NCI-H748 (cell line): ENCODE measurements at regions not wholly inside any gene's neighbourhood (a gene's known extent, or its start where the extent isn't known, plus 50 kb on each side); places are given as distances from the start of the nearest gene placed in this dataset.

ENCODE experiments used
- DNase-seq: peaks from one replicate; lab custom pipeline; 2025; ENCODE audit not compliant: unreplicated experiment; lab: John Stamatoyannopoulos, UW

DNA sequence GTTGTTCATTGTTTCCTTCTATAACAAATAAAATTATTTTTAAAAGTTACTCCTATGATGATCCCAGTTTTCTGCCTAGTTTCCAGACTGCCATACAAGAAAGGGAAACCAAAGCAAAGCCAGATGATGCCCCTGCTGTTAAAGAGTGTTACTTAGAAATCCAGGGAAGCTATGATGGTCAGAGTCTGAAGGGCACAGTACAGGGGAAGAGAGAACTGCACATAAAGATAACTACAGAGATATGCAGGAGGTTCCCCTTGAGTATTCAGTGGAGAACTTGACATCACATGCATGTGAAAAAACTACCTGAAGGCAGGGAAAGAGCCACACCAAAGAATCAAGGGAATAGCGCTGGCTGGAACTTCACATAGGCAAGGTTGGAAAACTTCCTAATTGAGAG lies 494.2 kb upstream of the FSTL5 start:
- no peak for DNase-seq

DNA sequence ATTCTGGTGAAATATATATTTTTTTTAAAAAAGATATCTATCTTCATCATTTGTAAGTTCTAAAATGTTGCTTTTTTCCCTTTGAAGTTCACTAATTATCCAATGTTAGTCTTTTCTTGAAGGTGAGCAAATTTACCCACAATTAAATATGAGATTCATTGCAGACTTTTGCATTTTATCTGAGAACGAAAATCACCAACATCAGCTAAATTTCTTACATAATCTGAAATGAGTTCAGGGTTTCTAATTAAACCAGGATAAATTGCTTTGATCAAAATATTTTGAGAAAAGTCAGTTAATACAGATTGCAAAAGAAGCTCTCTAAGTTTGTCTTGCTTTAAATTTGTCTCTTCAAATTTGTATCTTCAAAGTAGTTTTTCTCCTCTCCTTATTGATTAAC lies 486.4 kb upstream of the FSTL5 start:
- no peak for DNase-seq

DNA sequence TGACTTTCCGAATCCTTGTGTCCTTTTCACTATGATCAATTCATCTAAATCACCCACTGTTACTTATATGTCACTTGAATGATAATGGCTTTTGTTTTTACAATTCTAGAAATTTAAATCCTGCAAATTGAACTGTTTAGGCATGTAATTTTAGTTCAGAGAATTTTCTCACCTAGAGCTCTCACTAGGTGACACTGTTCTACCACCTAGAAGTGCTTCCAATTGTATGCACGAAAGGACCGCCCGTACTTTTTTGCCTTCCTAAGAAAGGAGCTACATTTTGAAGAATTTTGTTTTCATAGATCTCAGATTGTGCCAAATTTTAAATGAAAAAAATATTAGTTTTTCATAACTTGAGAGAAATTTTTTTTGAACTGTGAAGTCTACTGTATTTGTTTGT lies 481.6 kb upstream of the FSTL5 start:
- DNase-seq = peak; percentile 0

DNA sequence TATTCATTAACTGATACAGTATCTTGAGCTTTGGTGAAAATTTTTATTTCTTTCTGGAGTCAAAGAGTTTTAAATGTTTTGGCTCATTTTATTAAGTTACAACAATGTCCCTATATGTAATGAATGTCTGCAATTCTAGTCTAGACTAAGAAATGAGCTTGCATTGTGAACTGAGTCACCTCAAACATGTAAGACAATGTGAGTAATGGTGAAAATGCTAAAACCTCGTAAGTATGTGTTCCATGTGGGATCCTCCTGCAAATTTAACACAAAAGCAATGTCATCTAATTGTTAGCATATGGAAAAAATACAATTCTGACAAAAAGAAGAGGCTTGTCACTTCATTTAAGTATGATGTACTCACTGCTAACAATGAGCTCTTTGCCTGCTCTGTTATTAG lies 480.5 kb upstream of the FSTL5 start:
- DNase-seq = no peak

DNA sequence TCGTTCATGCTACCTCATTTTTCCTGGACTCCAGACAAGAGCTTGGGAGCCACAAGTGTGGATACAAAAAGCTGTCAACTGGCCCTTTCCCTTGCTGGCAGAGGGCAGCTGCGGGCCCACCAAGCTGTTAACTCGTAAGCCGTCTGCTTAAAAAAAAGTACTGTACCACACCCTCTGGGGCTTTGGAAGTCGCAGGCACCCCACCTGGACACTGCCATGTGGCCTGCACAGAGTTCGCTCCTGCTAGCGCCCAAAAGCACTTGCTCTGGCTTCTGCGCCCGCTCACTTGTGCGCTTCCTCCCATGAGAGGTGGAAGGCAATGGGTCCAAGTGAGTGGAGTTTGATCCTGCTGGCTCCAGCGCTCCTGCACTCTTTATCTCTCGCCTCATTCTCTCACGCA lies 476.4 kb upstream of the FSTL5 start:
- no peak for DNase-seq

DNA sequence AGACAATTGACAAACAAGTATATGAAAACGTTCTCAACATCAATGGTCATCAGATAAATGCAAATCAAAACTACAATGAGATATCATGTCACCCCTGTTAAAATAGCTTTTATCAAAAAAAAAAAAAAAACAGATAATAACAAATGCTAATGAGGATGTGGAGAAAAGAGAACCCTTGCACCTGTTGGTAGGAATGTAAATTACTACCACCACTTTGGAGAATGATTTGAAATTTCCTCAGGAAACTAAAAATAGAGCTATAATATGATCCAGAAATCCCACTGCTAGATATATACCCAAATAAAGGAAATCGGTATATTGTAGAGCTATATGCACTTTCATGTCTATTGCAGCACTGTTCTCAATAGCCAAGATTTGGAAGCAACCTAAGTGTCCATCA lies 470.6 kb upstream of the FSTL5 start:
- DNase-seq = no peak

DNA sequence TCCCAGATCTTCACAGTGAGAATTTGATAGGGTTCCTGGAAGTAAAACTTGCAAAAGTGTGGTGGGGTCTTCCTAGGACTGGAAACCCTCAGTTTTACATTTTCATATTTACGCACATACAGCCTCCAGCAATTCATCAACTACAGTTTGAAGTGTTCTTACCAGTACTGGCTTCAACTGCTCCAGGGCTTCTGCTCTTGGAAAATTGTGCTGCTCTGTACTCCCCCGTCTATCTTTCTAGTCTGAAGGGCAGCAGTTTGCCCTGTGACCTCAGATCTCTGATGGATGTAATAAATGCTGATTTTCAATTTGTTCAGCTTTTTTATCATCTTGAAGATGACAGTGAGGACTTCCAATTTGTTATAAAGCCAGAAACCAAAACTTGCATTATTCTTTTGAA lies 458.9 kb upstream of the FSTL5 start:
- DNase-seq = no peak

DNA sequence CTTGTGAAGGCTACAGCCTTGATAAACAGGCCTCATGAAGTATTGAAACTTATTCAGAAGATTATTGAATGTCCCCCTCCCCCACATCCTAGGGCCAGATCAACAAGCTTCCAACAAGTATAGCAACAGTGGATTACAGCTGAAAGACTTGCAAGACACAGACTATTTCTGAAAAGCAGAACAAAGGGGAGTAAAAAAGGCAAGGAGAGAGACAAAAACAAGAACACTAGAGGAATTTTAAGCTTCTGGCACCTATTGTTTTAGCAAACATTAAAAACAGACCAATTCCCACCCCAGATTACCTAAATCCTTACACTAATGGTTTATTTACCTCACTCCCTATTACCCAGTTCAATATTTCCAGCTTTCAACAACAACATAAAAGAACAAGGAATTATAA lies 446.3 kb upstream of the FSTL5 start:
- no peak for DNase-seq

DNA sequence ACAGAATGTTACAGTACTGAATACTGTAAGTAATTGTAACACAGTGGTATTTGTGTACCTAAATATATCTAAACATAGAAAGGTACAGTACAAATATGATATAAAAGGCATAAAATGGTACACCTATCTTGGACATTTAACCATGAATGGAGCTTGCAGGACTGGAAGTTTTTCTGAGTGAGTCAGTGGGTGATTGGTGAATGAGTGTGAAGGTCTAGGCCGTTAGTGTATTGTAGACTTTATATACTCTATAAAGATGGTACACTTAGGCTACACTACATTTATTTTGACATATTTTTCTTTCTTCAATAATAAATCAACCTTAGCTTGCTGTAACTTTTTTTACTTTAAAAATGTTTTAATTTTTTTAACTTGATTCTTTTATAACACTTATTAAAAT lies 422.5 kb upstream of the FSTL5 start:
- no peak for DNase-seq

DNA sequence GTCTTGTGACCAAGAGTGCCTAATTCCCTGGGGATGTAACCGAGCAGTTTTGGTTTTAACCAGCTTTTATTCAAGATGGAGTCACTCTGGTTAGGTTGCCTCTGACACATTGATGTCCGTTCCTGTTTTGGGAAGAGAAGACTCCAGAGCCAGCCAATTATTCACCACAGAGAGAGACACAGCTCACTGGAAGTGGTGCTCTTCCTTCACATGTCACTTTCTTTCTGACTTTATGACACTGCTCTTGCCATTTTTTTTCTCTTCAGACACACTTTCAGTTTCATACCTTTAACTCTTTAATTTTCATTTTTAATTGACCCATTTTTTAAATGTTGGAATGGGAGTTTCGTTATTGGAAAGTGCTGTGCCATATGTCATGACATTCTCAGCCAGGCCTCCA lies 418.4 kb upstream of the FSTL5 start:
- DNase-seq = no peak

DNA sequence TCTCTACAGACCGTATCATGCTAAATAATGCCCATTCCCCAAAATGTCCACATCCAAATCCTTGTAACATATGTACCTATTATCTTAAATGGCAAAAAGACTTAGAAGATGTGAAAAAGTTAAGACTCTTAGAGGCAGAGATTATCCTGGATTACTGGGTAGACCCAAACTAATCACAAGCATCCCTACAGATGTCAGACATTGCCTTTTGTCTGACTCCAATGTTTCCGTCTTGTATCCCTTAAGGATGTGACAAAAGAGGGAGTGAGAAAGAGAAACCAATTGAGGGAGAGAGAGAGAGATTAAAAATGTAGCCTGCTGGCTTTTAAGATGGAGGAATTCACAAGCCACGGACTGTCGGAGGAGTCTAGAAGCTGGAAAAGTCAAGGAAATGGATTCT lies 401.9 kb upstream of the FSTL5 start:
- DNase-seq = no peak

DNA sequence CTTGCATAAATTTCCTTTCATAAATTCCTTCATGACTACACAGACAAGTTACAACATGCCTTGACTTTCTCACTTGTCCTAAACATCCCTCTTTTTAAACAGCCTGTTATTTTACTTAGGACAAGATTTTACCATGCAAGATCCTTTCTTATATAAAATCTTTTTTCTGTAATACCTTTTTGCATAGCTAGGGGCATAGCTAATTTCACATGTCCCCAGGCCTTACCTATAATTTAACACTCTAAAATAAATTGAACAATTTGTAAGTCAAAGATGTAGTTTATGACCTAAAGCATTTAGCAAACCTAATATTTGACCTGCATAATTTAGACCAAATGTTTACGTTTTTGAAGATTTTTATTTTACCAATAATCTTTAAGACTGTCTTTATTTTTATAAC lies 396.3 kb upstream of the FSTL5 start:
- DNase-seq = no peak

DNA sequence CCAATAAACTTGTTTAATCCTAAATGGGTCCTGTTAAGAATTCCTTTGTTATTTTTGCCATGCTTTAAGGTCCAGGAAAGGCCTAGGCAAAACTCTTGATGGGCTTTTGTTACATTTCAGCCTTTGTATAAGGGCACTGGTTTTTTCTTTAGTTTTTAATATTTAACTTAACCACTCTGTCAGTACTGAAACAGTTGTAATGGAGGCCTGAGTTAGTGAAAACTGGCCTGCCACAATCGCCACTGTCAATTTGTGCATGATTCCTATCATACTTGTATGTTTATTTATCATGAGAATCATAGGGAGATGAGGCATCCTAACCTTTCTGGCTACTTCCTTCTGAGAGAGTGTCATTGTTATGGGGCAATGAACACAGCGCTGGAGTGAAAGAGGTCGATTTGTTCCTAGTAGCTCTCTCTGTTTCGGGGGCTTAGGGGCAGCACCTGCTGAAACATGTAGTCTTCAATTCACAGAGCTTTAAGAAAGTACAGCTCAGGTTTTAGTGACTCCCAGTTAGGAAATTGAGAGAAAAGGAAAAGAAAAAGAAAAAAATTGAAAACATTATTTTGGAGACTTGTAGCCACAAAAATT lies 393.8 kb upstream of the FSTL5 start:
- DNase-seq = no peak

DNA sequence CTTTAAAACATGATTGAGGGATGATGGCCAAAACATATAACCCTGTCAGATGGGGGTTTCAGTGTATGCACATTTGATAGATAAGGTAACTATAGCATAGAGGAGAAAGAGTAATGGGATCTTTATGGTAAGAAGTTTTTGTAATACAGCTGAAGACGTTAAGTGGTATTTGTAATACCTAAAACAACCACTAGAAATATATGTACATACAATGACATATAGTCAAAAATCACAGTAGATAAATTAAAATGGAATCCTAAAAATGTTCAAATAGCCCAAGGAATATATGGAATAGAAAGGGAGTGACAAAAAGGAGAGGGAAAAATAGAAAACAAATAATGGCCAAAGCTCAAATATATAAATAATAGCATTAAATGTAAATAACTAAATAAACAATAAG lies 371.3 kb upstream of the FSTL5 start:
- DNase-seq = no peak

DNA sequence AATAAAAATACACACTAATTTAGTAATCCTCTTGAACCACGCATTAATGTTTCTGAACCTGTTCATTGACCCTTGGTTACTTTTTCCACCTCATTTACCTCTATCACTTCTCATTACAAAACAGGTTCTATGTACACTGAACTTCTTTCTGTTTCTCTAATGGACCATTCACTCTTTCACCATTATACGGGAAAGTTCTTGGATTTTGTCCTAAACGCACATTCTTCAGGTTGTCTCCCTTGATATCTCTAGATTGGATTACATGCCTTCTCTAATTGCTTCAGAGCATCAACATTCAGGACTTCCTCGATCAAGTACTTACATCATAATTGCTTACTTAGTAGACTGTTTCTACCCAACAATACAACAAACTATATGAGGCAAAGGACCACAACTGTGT lies 359.4 kb upstream of the FSTL5 start:
- DNase-seq = no peak

DNA sequence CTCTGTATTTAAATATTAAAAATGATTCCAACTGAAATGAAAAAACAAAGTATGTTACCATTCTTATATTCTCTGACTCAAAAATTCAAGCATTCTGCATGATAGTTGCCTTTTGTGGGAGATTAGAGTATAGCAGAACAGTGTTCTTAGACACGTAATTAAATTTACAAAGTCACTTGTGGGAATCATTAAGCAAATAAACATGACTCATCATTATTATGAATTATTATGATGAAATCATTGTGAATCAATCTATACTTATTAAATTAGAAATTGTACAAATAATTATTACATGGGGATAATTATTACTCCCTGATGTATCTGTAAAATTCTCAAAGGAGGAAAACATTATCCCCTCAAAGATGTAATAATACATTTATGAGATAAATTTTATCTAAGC lies 358.9 kb upstream of the FSTL5 start:
- DNase-seq = no peak

DNA sequence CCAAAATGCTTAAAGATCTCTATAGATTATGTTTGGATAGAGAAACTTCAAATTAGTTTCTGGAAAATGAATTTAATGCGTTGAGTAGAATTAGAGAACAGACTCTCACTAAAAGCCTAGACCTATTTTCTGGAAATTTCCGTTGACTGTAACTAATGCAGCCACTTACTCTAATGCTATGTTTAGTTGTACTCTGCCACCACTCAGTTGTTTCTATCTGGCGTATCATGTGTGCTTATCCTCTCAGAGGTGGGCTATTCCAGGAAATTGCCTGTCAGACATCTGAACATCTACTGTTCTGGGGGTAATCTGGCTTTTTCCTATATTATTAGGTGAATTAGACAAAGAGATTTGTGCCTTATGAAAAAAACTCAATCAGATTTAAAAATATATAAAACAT lies 347.1 kb upstream of the FSTL5 start:
- DNase-seq = no peak

DNA sequence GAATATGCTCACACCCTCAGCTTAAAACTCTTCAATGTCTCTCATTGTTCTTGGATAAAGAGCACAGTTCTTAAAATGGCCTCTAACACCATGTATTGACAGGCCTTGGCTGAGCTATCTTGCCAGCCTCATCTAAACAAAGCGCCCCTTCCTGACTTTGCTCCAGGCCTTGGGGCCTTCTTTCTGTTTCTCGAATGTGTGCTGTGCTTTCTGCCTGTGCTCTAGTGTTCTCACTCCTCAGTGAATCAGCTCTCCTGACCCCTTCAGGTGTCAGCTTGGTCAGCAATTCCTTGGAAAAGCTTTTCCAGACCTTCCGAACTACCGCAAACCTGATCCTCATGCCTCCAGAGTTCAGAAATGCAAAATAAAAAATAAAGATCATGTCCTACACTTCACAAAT lies 346.3 kb upstream of the FSTL5 start:
- DNase-seq = no peak

DNA sequence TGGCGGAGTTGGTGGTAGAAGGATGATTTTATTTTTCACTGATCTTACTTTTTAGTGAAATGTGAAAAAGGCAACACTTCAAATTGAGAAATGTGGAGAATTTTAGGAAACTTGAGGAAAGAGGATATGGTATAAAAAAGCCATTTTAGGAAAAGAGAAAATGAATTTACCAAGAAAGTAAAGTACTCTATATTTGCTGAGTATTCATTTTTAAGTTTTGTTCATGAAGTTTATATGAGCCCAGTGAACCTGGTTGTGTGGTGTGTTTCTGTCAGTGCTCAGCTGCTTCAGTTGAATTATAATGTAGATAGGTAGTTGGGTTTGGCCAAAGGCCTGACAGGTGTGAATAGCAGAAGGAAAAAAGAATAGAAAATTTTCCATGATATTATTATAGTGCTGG lies 345.5 kb upstream of the FSTL5 start:
- no peak for DNase-seq

DNA sequence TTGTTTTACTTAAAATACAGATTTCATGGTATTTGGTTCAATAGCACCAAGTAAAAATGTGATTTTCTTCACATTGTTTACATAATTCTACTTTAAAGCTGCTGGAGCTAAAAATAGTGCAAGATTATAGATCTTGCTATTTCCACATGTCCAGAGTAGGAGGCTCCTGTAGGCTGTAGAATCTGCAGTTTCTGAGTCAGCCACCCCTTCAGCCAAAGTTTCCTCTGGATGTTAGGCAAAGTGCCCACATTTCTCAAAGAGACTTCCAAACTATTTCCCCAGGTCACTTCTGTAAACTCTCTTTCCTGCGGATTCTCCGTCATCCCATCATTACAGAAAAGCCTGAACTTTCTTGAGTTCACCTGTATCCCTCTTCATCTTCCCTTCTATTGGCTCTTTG lies 342.5 kb upstream of the FSTL5 start:
- no peak for DNase-seq

DNA sequence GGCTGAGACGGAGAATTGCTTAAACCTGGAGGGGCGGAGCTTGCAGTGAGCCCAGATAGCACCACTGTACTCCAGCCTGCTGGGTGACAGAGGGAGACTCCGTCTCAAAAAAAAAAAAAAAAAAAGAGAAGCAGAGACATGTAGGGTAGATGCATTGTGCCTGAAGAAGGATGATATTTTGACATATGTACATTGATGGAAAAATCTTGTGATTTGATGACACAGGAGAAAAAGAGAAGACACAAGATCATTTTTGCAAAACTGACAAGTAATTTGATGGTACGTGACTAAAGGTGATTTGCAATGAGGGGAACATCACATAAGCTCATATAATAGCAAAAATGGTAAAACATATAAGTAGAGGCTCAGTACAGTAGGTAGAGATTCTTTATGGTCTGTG lies 340.1 kb upstream of the FSTL5 start:
- no peak for DNase-seq

DNA sequence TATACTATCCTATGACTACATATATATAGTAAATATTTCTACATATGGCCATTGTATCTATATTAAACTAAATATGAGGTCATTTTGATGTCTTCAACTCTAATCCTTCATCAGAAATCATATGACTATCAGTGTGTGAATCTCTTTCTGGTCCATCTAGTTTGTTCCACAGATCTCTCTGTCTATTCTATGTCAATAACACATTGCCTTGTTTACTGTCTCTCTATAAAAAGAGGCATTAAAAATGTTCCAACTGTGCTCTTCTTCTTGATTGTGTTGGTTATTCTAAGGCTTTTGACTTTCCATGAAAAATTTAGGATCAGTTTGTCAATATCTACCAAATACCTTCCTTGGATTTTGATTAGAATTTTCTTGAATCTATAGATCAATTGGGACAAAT lies 338.3 kb upstream of the FSTL5 start:
- DNase-seq = no peak

DNA sequence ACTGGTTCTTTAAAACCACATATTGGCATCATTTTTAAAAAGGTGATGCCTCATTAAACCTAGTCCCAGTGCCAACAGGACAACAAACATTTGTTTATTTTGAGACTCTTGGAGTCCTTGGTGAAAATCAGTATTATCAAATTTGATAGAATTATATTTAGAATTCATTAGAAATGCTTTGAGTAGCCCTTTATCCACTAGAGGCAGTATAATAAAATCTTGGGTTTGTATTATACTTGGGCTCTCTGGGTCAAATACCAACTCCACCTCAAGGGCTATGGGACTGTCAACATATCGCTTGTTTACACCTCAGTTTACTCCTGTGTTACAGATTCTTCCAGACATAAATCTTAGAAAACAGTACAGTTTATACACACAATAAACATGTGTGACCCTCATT lies 335.7 kb upstream of the FSTL5 start:
- no peak for DNase-seq

DNA sequence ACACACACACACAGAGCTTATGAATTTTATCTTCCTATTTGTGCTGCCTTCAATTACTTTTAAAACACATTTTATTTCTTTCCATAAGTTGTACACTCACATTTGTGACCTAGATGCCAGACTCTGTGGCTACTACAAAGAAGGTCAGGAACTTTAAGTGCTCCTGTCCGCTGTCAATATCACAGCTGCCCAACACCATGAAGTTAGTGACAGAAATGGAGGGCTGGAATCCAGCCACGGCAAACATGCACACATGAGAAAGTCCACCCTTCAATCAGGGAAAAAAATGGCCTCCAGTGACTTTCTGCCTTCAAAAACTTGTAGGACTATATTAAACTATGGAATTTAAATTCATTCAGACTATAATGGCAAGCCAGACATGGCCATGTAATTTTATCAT lies 334.4 kb upstream of the FSTL5 start:
- no peak for DNase-seq
